HL-60 (cell line): ENCODE measurements at regions not wholly inside any gene's neighbourhood (a gene's known extent, or its start where the extent isn't known, plus 50 kb on each side); places are given as distances from the start of the nearest gene placed in this dataset.

Source experiments
- DNase-seq, 2 experiments: peaks; one replicate each; pipeline ENCODE4 v3.0.0-alpha.2; 2010 to 2020; ENCODE audit warnings: low read depth in 1 of 2, low spot score in 1 of 2
- H3K27ac ChIP-seq: fragments of 250-450 bp; sonication (Bioruptor Pico); replicated peaks from 2 replicates; pipeline ENCODE4 v1.5.1; 2020; ENCODE audit warnings: mild to moderate bottlenecking, moderate library complexity
- H3K27me3 ChIP-seq: fragments of 250-450 bp; sonication (Bioruptor Pico); 2 replicates; pipeline ENCODE4 v1.5.1; 2021; ENCODE audit warnings: mild to moderate bottlenecking, moderate library complexity; ENCODE audit not compliant: insufficient read depth, poor library complexity, severe bottlenecking
- H3K4me3 ChIP-seq: replicated peaks from 2 replicates; pipeline ENCODE4 v1.5.1; 2011; ENCODE audit warnings: mild to moderate bottlenecking, control low read depth, low read length; ENCODE audit not compliant: insufficient read depth
- CTCF ChIP-seq: IDR thresholded peaks from one replicate; pipeline ENCODE4 v1.5.1; 2011; ENCODE audit warnings: low read length, control low read depth, inconsistent platforms; ENCODE audit not compliant: insufficient read depth
- GABPA ChIP-seq: IDR thresholded peaks from 2 replicates; pipeline ENCODE4 v1.6.1; 2012; ENCODE audit warnings: low read depth
- POLR2AphosphoS5 ChIP-seq: IDR thresholded peaks from 2 replicates; pipeline ENCODE4 v1.6.1; 2012; ENCODE audit warnings: low read depth
- REST ChIP-seq: IDR thresholded peaks from 2 replicates; pipeline ENCODE4 v1.6.1; 2012; ENCODE audit warnings: low read depth; ENCODE audit not compliant: insufficient replicate concordance
- SPI1 ChIP-seq: IDR thresholded peaks from 2 replicates; pipeline ENCODE4 v1.6.1; 2012; ENCODE audit warnings: low read depth, mild to moderate bottlenecking, borderline replicate concordance

- no peak overlapping the region for H3K4me3 ChIP-seq
- DNase-seq: no peak
- H3K27me3 ChIP-seq: no peaks in the 10 kb centered on the region
- TF ChIP-seq CTCF (no peak), GABPA (no peak), REST (no peak), POLR2AphosphoS5 (no peak), SPI1 (no peak)
- H3K27ac ChIP-seq: no peak overlapping the region
Measured at GRCh38 chr6:168979254-168979653, 274.4 kb downstream of the THBS2 start.

- H3K27me3 ChIP-seq: no peaks in the 10 kb centered on the region
- no peak overlapping the region for H3K27ac ChIP-seq
- DNase-seq: no peak
- no peak overlapping the region for H3K4me3 ChIP-seq
- TF ChIP-seq CTCF (no peak), POLR2AphosphoS5 (no peak), REST (no peak), SPI1 (no peak), GABPA (no peak)
Measured at GRCh38 chr6:168972128-168972527, 281.5 kb downstream of the THBS2 start.

GRCh38 chr6:168971549-168971948, 282.1 kb downstream of the THBS2 start:
- Histone ChIP-seq H3K4me3 (no peak overlapping the region), H3K27me3 (no peaks in the 10 kb centered on the region), H3K27ac (no peak overlapping the region)
- TF ChIP-seq POLR2AphosphoS5 (no peak), CTCF (no peak), GABPA (no peak), REST (no peak), SPI1 (no peak)
- no peak for DNase-seq
